ELF-1 (cell line): ENCODE measurements at regions not wholly inside any gene's neighbourhood (a gene's known extent, or its start where the extent isn't known, plus 50 kb on each side); places are given as distances from the start of the nearest gene placed in this dataset.
"Not testable (repeated sequence)": the region's sequence is repeated elsewhere in the genome, so short reads cannot be mapped to it uniquely, and the experiment has no call there.

Experiments used
- DNase-seq: peaks from one replicate; pipeline ENCODE4 v3.0.0-alpha.2; 2016; ENCODE audit warnings: low read depth, low spot score

- peak; percentile 88 for DNase-seq
These were observed 59.1 kb downstream of the ZNF467 start for GRCh38 chr7:149714081-149714909.

- DNase-seq: no peak
These were observed 59.7 kb downstream of the ZNF467 start for GRCh38 chr7:149713731-149714068.

- no peak for DNase-seq
These were observed 60.2 kb downstream of the ZNF467 start for GRCh38 chr7:149713061-149713730.

GRCh38 chr7:149708026-149708425, 65.4 kb downstream of the ZNF467 start:
- DNase-seq: no peak

GRCh38 chr7:149707448-149707886, 65.9 kb downstream of the ZNF467 start:
- DNase-seq: no peak

- no peak for DNase-seq
These were observed 67.0 kb downstream of the ZNF467 start for GRCh38 chr7:149706398-149706797.

GRCh38 chr7:149704507-149704906, 68.9 kb downstream of the ZNF467 start:
- DNase-seq: no peak

GRCh38 chr7:149703044-149703650, 70.2 kb downstream of the ZNF467 start:
- DNase-seq: no peak

- DNase-seq: no peak
These were observed 71.7 kb downstream of the ZNF467 start for GRCh38 chr7:149701495-149702240.

GRCh38 chr7:149697767-149698166, 75.6 kb downstream of the ZNF467 start:
- not testable (repeated sequence) for DNase-seq

- no peak for DNase-seq
These were observed 77.1 kb downstream of the ZNF467 start for GRCh38 chr7:149696280-149696679.

GRCh38 chr7:149692557-149692982, 80.8 kb downstream of the ZNF467 start:
- DNase-seq: peak; percentile 36

- DNase-seq: no peak
These were observed 81.3 kb downstream of the ZNF467 start for GRCh38 chr7:149692056-149692455.

- peak; percentile 82 for DNase-seq
These were observed 82.5 kb downstream of the ZNF467 start for GRCh38 chr7:149690688-149691446.

GRCh38 chr7:149689291-149689721, 84.1 kb downstream of the ZNF467 start:
- no peak for DNase-seq

- DNase-seq: no peak
These were observed 84.6 kb downstream of the ZNF467 start for GRCh38 chr7:149688836-149689235.

GRCh38 chr7:149687820-149688219, 85.6 kb downstream of the ZNF467 start:
- not testable (repeated sequence) for DNase-seq

- DNase-seq: no peak
These were observed 86.9 kb downstream of the ZNF467 start for GRCh38 chr7:149686449-149686848.

- no peak for DNase-seq
These were observed 87.4 kb downstream of the ZNF467 start for GRCh38 chr7:149686011-149686410.

GRCh38 chr7:149685455-149685854, 87.9 kb downstream of the ZNF467 start:
- no peak for DNase-seq

- no peak for DNase-seq
These were observed 89.5 kb downstream of the ZNF467 start for GRCh38 chr7:149683898-149684297.
